ENCODE measurements at regions not wholly inside any gene's neighbourhood (a gene's known extent, or its start where the extent isn't known, plus 50 kb on each side); places are given as distances from the start of the nearest gene placed in this dataset.

- TF ChIP-seq CTCF (conservative IDR thresholded peaks at IDR 0.05) = no peak
- no peaks in the 10 kb centered on the region for H3K36me3 Mint-ChIP-seq (ENCODE audit: low read depth)
- no peak for DNase-seq (ENCODE audit: low read depth, low spot score)
- no peaks in the 10 kb centered on the region for H3K4me1 Mint-ChIP-seq
- H3K9me3 Mint-ChIP-seq = no peaks in the 10 kb centered on the region
- H3K27me3 Mint-ChIP-seq (ENCODE audit: low read depth) = no peaks in the 10 kb centered on the region
- H3K27ac Mint-ChIP-seq (ENCODE audit: unreplicated experiment) = no peak overlapping the region
- no peak overlapping the region for H3K4me3 Mint-ChIP-seq
Observed at GRCh38 chr4:146577111-146577510, 55.4 kb upstream of the SLC10A7 start.

GRCh38 chr4:146582864-146583263 is 55.8 kb upstream of the POU4F2 start:
- TF ChIP-seq CTCF (conservative IDR thresholded peaks at IDR 0.05) = peak; percentile 30
- Mint-ChIP-seq H3K9me3 (no peaks in the 10 kb centered on the region), H3K36me3 (ENCODE audit: low read depth) (no peaks in the 10 kb centered on the region), H3K27me3 (ENCODE audit: low read depth) (peaks cover 7% of the 10 kb centered on the region), H3K4me1 (no peaks in the 10 kb centered on the region), H3K4me3 (no peak overlapping the region), H3K27ac (ENCODE audit: unreplicated experiment) (no peak overlapping the region)
- DNase-seq (ENCODE audit: low read depth, low spot score) = no peak

GRCh38 chr4:146585761-146586333 is 52.8 kb upstream of the POU4F2 start:
- Mint-ChIP-seq H3K9me3 (no peaks in the 10 kb centered on the region), H3K27ac (ENCODE audit: unreplicated experiment) (no peak overlapping the region), H3K4me1 (no peaks in the 10 kb centered on the region), H3K36me3 (ENCODE audit: low read depth) (no peaks in the 10 kb centered on the region), H3K27me3 (ENCODE audit: low read depth) (peaks cover 7% of the 10 kb centered on the region), H3K4me3 (no peak overlapping the region)
- DNase-seq (ENCODE audit: low read depth, low spot score) = no peak
- TF ChIP-seq CTCF (conservative IDR thresholded peaks at IDR 0.05) = no peak

Data from neural crest cell (in vitro differentiated cells).